ENCODE measurements at regions not wholly inside any gene's neighbourhood (a gene's known extent, or its start where the extent isn't known, plus 50 kb on each side); places are given as distances from the start of the nearest gene placed in this dataset.

- peak; percentile 66 for FAIRE-seq
- DNase-seq (ENCODE audit: insufficient read length, low spot score), result peak; percentile 45
- TF ChIP-seq POLR2A (IDR thresholded peaks at IDR 0.05; ENCODE audit: low read depth, low read length) (no peak), POLR2AphosphoS5 (IDR thresholded peaks at IDR 0.05; ENCODE audit: low read depth, low read length) (no peak), TAF1 (IDR thresholded peaks at IDR 0.05; ENCODE audit: low read depth, low read length) (no peak), SPI1 (IDR thresholded peaks at IDR 0.05; ENCODE audit: low read depth, low read length) (no peak), POU2F2 (IDR thresholded peaks at IDR 0.05; ENCODE audit: low read depth, low read length) (no peak), PAX5 (IDR thresholded peaks at IDR 0.05; ENCODE audit: insufficient read depth, low read length, severe bottlenecking) (no peak)
Observed at GRCh38 chr18:47595831-47596501, 334.5 kb downstream of the SMAD2 start.

- FAIRE-seq, result no peak
- TF ChIP-seq POLR2A (IDR thresholded peaks at IDR 0.05; ENCODE audit: low read depth, low read length), result no peak
- no peak for TF ChIP-seq POLR2AphosphoS5 (IDR thresholded peaks at IDR 0.05; ENCODE audit: low read depth, low read length)
- no peak for TF ChIP-seq POU2F2 (IDR thresholded peaks at IDR 0.05; ENCODE audit: low read depth, low read length)
- no peak for DNase-seq (ENCODE audit: insufficient read length, low spot score)
Observed at GRCh38 chr18:47594621-47595086, 335.8 kb downstream of the SMAD2 start.

- no peak for FAIRE-seq
- TF ChIP-seq POLR2AphosphoS5 (IDR thresholded peaks at IDR 0.05; ENCODE audit: low read depth, low read length) (no peak), POU2F2 (IDR thresholded peaks at IDR 0.05; ENCODE audit: low read depth, low read length) (no peak), TAF1 (IDR thresholded peaks at IDR 0.05; ENCODE audit: low read depth, low read length) (no peak), POLR2A (IDR thresholded peaks at IDR 0.05; ENCODE audit: low read depth, low read length) (no peak), SPI1 (IDR thresholded peaks at IDR 0.05; ENCODE audit: low read depth, low read length) (no peak), PAX5 (IDR thresholded peaks at IDR 0.05; ENCODE audit: insufficient read depth, low read length, severe bottlenecking) (no peak)
Observed at GRCh38 chr18:47593744-47594472, 336.6 kb downstream of the SMAD2 start.

GRCh38 chr18:47591429-47591828 lies 339.0 kb downstream of the SMAD2 start:
- DNase-seq (ENCODE audit: insufficient read length, low spot score), result no peak
- no peak for TF ChIP-seq POLR2A (IDR thresholded peaks at IDR 0.05; ENCODE audit: low read depth, low read length)
- no peak for TF ChIP-seq SPI1 (IDR thresholded peaks at IDR 0.05; ENCODE audit: low read depth, low read length)
- no peak for TF ChIP-seq PAX5 (IDR thresholded peaks at IDR 0.05; ENCODE audit: insufficient read depth, low read length, severe bottlenecking)
- TF ChIP-seq TAF1 (IDR thresholded peaks at IDR 0.05; ENCODE audit: low read depth, low read length), result no peak
- no peak for TF ChIP-seq POLR2AphosphoS5 (IDR thresholded peaks at IDR 0.05; ENCODE audit: low read depth, low read length)
- TF ChIP-seq POU2F2 (IDR thresholded peaks at IDR 0.05; ENCODE audit: low read depth, low read length), result no peak
- FAIRE-seq, result no peak

More at GRCh38 chr18:47593744-47594472, 336.6 kb downstream of the SMAD2 start:
- no peak for DNase-seq (ENCODE audit: insufficient read length, low spot score)

- no peak for FAIRE-seq
- no peak for DNase-seq (ENCODE audit: insufficient read length, low spot score)
Observed at GRCh38 chr18:47587587-47587986, 336.1 kb upstream of the SKOR2 start.

GRCh38 chr18:47586418-47587070 lies 335.1 kb upstream of the SKOR2 start:
- DNase-seq (ENCODE audit: insufficient read length, low spot score), result no peak
- FAIRE-seq, result no peak
- no peak for TF ChIP-seq PAX5 (IDR thresholded peaks at IDR 0.05; ENCODE audit: insufficient read depth, low read length, severe bottlenecking)
- TF ChIP-seq POLR2A (IDR thresholded peaks at IDR 0.05; ENCODE audit: low read depth, low read length), result no peak
- TF ChIP-seq POLR2AphosphoS5 (IDR thresholded peaks at IDR 0.05; ENCODE audit: low read depth, low read length), result no peak
- no peak for TF ChIP-seq SPI1 (IDR thresholded peaks at IDR 0.05; ENCODE audit: low read depth, low read length)
- no peak for TF ChIP-seq POU2F2 (IDR thresholded peaks at IDR 0.05; ENCODE audit: low read depth, low read length)
- TF ChIP-seq TAF1 (IDR thresholded peaks at IDR 0.05; ENCODE audit: low read depth, low read length), result no peak

More at GRCh38 chr18:47587587-47587986, 336.1 kb upstream of the SKOR2 start:
- TF ChIP-seq SPI1 (IDR thresholded peaks at IDR 0.05; ENCODE audit: low read depth, low read length) (no peak), POU2F2 (IDR thresholded peaks at IDR 0.05; ENCODE audit: low read depth, low read length) (no peak), TAF1 (IDR thresholded peaks at IDR 0.05; ENCODE audit: low read depth, low read length) (no peak), POLR2AphosphoS5 (IDR thresholded peaks at IDR 0.05; ENCODE audit: low read depth, low read length) (no peak), PAX5 (IDR thresholded peaks at IDR 0.05; ENCODE audit: insufficient read depth, low read length, severe bottlenecking) (no peak), POLR2A (IDR thresholded peaks at IDR 0.05; ENCODE audit: low read depth, low read length) (no peak)

GRCh38 chr18:47585914-47586313 lies 334.5 kb upstream of the SKOR2 start:
- no peak for TF ChIP-seq POLR2AphosphoS5 (IDR thresholded peaks at IDR 0.05; ENCODE audit: low read depth, low read length)
- TF ChIP-seq PAX5 (IDR thresholded peaks at IDR 0.05; ENCODE audit: insufficient read depth, low read length, severe bottlenecking), result no peak
- FAIRE-seq (no peak), DNase-seq (ENCODE audit: insufficient read length, low spot score) (no peak)

GRCh38 chr18:47585136-47585535 lies 333.7 kb upstream of the SKOR2 start:
- no peak for FAIRE-seq
- DNase-seq (ENCODE audit: insufficient read length, low spot score), result no peak
- TF ChIP-seq PAX5 (IDR thresholded peaks at IDR 0.05; ENCODE audit: insufficient read depth, low read length, severe bottlenecking), result no peak
- TF ChIP-seq SPI1 (IDR thresholded peaks at IDR 0.05; ENCODE audit: low read depth, low read length), result no peak
- TF ChIP-seq POLR2AphosphoS5 (IDR thresholded peaks at IDR 0.05; ENCODE audit: low read depth, low read length), result no peak
- no peak for TF ChIP-seq TAF1 (IDR thresholded peaks at IDR 0.05; ENCODE audit: low read depth, low read length)
- TF ChIP-seq POU2F2 (IDR thresholded peaks at IDR 0.05; ENCODE audit: low read depth, low read length), result no peak
- no peak for TF ChIP-seq POLR2A (IDR thresholded peaks at IDR 0.05; ENCODE audit: low read depth, low read length)

- DNase-seq (ENCODE audit: insufficient read length, low spot score), result no peak
- FAIRE-seq, result no peak
- TF ChIP-seq POLR2A (IDR thresholded peaks at IDR 0.05; ENCODE audit: low read depth, low read length) (no peak), PAX5 (IDR thresholded peaks at IDR 0.05; ENCODE audit: insufficient read depth, low read length, severe bottlenecking) (no peak), POLR2AphosphoS5 (IDR thresholded peaks at IDR 0.05; ENCODE audit: low read depth, low read length) (no peak)
Observed at GRCh38 chr18:47582093-47582492, 330.6 kb upstream of the SKOR2 start.

Measured in GM12891 (cell line).